ENCODE measurements at regions not wholly inside any gene's neighbourhood (a gene's known extent, or its start where the extent isn't known, plus 50 kb on each side); places are given as distances from the start of the nearest gene placed in this dataset.
A peak's percentile ranks its signal among the peaks of the same experiment; 100 is the strongest.

DNA sequence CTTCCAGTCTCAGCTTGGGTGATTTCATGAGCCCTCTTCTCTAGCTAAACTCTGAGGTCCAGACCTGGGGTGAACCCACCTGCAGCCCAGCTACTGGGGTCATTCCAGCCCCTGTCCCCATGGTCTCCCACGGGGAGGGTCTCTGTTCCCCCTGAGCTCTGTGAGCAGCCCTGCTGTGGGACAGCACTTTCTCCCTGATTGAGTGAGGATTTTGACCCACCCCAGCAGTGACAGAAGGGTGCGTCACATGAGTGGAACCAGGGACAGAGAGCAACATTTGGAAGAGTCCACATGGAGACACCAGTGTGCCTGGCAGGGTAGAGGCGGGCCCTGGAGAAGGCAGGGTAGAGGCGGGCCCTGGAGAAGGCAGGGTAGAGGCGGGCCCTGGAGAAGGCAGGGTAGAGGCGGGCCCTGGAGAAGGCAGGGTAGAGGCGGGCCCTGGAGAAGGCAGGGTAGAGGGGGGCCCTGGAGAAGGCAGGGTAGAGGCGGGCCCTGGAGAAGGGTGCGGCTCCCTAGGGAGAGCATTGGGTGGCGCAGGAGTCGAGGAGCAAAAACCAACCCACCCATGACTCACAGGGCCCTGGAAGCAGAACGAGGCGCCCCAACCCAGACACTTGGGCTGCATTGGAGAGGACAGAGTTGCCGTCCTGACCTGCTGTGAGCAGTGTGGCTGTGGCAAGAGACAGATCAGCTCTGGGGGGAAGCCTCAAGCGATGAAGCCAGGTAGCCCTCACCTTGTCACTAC, 227.7 kb upstream of the B3GAT1 start:
- DNase-seq (ENCODE audit: extremely low read depth in 1 of 4, low spot score in 3 of 4) (peak in 1 of 4 experiments; percentile 12), ATAC-seq (peak; percentile 72), FAIRE-seq (no peak)
- BruUV-seq (replicated peaks), result no TSS peak
- TF ChIP-seq ZNF384 (IDR thresholded peaks at IDR 0.05; ENCODE audit: low read depth, low read length) (no peak), BRF1 (IDR thresholded peaks at IDR 0.05; ENCODE audit: borderline replicate concordance, extremely low read depth, insufficient read length) (no peak), CBFA2T3 (IDR thresholded peaks at IDR 0.05) (no peak)
- TF ChIP-seq, protein P1, sequence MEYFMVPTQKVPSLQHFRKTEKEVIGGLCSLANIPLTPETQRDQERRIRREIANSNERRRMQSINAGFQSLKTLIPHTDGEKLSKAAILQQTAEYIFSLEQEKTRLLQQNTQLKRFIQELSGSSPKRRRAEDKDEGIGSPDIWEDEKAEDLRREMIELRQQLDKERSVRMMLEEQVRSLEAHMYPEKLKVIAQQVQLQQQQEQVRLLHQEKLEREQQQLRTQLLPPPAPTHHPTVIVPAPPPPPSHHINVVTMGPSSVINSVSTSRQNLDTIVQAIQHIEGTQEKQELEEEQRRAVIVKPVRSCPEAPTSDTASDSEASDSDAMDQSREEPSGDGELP (CRISPR knock-in tag; IDR thresholded peaks at IDR 0.05; ENCODE audit: borderline replicate concordance), result no peak
- no peaks in the 10 kb centered on the region for H3K79me2 ChIP-seq (ENCODE audit: control insufficient read depth, insufficient read depth, low read length)
- intact Hi-C loops (cut with micrococcal nuclease), result no loop called here
- H3K4me2 ChIP-seq (ENCODE audit: insufficient read depth, low read length), result no peak overlapping the region
- in situ Hi-C loops (cut with MboI), result no loop called here
- no peaks in the 10 kb centered on the region for H3K4me1 ChIP-seq (replicated peaks in 1 of 2; ENCODE audit: control insufficient read depth in 2 of 2, insufficient read depth in 2 of 2, low read length in 2 of 2)
- no peak overlapping the region for H3K9ac ChIP-seq (ENCODE audit: insufficient read depth in 1 of 2, low read depth in 2 of 2, low read length in 2 of 2)
- ChIA-PET CTCF (ENCODE audit: low intra/inter-chr PET ratio) (no interaction called here), POLR2A (no interaction called here)
- H3K27me3 ChIP-seq (ENCODE audit: control insufficient read depth in 2 of 2, insufficient read depth in 2 of 2, low read length in 2 of 2), result peaks cover 14 to 88% of the 10 kb centered on the region in 2 experiments; a peak in 4 of 5 replicates
- no peak overlapping the region for H3K27ac ChIP-seq (ENCODE audit: extremely low read depth, low read depth, low read length)
- peaks cover 7% of the 10 kb centered on the region; the same call in 1 of the 2 replicates for H4K20me1 ChIP-seq (replicated peaks; ENCODE audit: control insufficient read depth, insufficient read depth, low read length)
- WGBS (ENCODE audit: insufficient coverage, low coverage, missing lambda C conversion rate), result 0% methylated on average over 12 of the region's 15 CpGs
- no peaks in the 10 kb centered on the region for H3K36me3 ChIP-seq (ENCODE audit: control insufficient read depth, insufficient read depth, low read length)
- no peaks in the 10 kb centered on the region for H3K9me1 ChIP-seq (ENCODE audit: control insufficient read depth, insufficient read depth, low read length)
- no peak overlapping the region for H2AFZ ChIP-seq (ENCODE audit: low read depth, low read length)
- no peak overlapping the region for H3K4me3 ChIP-seq
- H3K9me3 ChIP-seq (replicated peaks; ENCODE audit: control insufficient read depth, insufficient read depth, low read depth, low read length), result no peaks in the 10 kb centered on the region
